Vagina (tissue), 2 donors: ENCODE measurements at regions not wholly inside any gene's neighbourhood (a gene's known extent, or its start where the extent isn't known, plus 50 kb on each side); places are given as distances from the start of the nearest gene placed in this dataset.

Experiments
- POLR2A ChIP-seq, 2 donors: fragments of 450-650 bp; IDR thresholded peaks; one replicate each; pipeline ENCODE4 v1.6.1; 2017; ENCODE audit warnings: antibody characterized with exemption in 2 of 2, mild to moderate bottlenecking in 2 of 2, moderate library complexity in 2 of 2
- POLR2AphosphoS5 ChIP-seq, 2 donors: sonication (generic); formaldehyde crosslinking; IDR thresholded peaks; one replicate each; pipeline ENCODE4 v1.9.0; 2017; ENCODE audit warnings: antibody characterized with exemption in 2 of 2, mild to moderate bottlenecking in 2 of 2, low read depth in 1 of 2; ENCODE audit not compliant: insufficient read depth in 1 of 2

DNA sequence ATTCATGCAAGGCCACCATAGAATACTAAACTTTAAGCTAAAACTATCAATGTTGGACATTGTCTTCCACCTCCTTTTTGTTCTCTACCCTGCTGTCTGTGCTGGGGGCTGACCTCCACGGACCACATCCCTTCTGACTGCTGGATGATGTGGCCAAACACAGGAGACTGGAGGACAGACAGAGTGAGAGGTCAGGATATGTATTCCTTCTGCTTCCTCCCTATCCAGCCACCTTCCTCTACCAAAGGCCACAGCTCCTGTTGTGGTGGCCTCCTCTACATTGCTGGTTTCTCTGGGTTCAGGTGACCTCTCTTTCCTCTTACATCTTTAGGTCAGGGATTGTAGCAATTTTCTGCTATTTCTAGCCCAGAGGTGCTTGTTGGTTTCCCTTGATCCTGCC, 148.1 kb downstream of the ACTBL2 start:
- TF ChIP-seq POLR2AphosphoS5 (IDR thresholded peaks at IDR 0.05; ENCODE audit: insufficient read depth in 1 of 2, low read depth in 1 of 2) (no peak), POLR2A (IDR thresholded peaks at IDR 0.05) (no peak)
